SK-N-SH (cell line): ENCODE measurements at regions not wholly inside any gene's neighbourhood (a gene's known extent, or its start where the extent isn't known, plus 50 kb on each side); places are given as distances from the start of the nearest gene placed in this dataset.

Experiments used
- CTCF ChIP-seq: fragments of 200-600 bp; sonication (generic); IDR thresholded peaks from 2 replicates; pipeline ENCODE4 v1.6.1; 2017; ENCODE audit warnings: antibody characterized with exemption, mild to moderate bottlenecking, moderate library complexity
- EP300 ChIP-seq, 2 experiments: IDR thresholded peaks; 2 replicates each; pipeline versions ENCODE4 v1.4.0 to v1.6.1; 2012; ENCODE audit warnings: borderline replicate concordance in 1 of 2, low read depth in 1 of 2, low read length in 1 of 2
- JUND ChIP-seq: IDR thresholded peaks from 2 replicates; pipeline ENCODE4 v1.4.0; 2012
- MAX ChIP-seq: IDR thresholded peaks from 2 replicates; pipeline ENCODE4 v1.4.0; 2012; ENCODE audit warnings: low read depth
- POLR2AphosphoS5 ChIP-seq: IDR thresholded peaks from 2 replicates; pipeline ENCODE4 v1.6.1; 2012; ENCODE audit warnings: low read depth, low read length
- RXRA ChIP-seq: IDR thresholded peaks from 2 replicates; pipeline ENCODE4 v1.4.0; 2012; ENCODE audit warnings: low read depth, mild to moderate bottlenecking, borderline replicate concordance
- SIN3A ChIP-seq: IDR thresholded peaks from 2 replicates; pipeline ENCODE4 v1.6.1; 2012; ENCODE audit warnings: low read depth, mild to moderate bottlenecking, low read length, moderate library complexity, borderline replicate concordance
- USF1 ChIP-seq: IDR thresholded peaks from 2 replicates; pipeline ENCODE4 v1.4.0; 2012; ENCODE audit warnings: low read depth, borderline replicate concordance
- YY1 ChIP-seq: IDR thresholded peaks from 2 replicates; pipeline ENCODE4 v1.4.0; 2012; ENCODE audit warnings: low read depth, mild to moderate bottlenecking

GRCh38 chr17:33709881-33710280 is 416.8 kb upstream of the ASIC2 start:
- no peak for TF ChIP-seq CTCF
- no peak for TF ChIP-seq USF1
- TF ChIP-seq EP300 (IDR thresholded peaks at IDR 0.05; ENCODE audit: borderline replicate concordance in 1 of 2, low read depth in 1 of 2, low read length in 1 of 2) = peak in 1 of 2 experiments; percentile 47; a peak in 1 of 4 replicates
- TF ChIP-seq JUND = no peak
- TF ChIP-seq MAX = no peak
- TF ChIP-seq SIN3A = no peak
- no peak for TF ChIP-seq RXRA
- TF ChIP-seq POLR2AphosphoS5 = no peak
- TF ChIP-seq YY1 = no peak
